CD4-positive, alpha-beta T cell treated with Interleukin-12 subunit alpha and Interleukin-12 subunit beta, for 1 hour (primary cell): ENCODE measurements at regions not wholly inside any gene's neighbourhood (a gene's known extent, or its start where the extent isn't known, plus 50 kb on each side); places are given as distances from the start of the nearest gene placed in this dataset.
"Not testable (repeated sequence)": the region's sequence is repeated elsewhere in the genome, so short reads cannot be mapped to it uniquely, and the experiment has no call there.

Experiments
- DNase-seq: peaks from one replicate; pipeline ENCODE4 v3.0.0-alpha.2; 2020

GRCh38 chr12:38159591-38160317 lies 156.8 kb upstream of the ALG10B start:
- no peak for DNase-seq

DNA sequence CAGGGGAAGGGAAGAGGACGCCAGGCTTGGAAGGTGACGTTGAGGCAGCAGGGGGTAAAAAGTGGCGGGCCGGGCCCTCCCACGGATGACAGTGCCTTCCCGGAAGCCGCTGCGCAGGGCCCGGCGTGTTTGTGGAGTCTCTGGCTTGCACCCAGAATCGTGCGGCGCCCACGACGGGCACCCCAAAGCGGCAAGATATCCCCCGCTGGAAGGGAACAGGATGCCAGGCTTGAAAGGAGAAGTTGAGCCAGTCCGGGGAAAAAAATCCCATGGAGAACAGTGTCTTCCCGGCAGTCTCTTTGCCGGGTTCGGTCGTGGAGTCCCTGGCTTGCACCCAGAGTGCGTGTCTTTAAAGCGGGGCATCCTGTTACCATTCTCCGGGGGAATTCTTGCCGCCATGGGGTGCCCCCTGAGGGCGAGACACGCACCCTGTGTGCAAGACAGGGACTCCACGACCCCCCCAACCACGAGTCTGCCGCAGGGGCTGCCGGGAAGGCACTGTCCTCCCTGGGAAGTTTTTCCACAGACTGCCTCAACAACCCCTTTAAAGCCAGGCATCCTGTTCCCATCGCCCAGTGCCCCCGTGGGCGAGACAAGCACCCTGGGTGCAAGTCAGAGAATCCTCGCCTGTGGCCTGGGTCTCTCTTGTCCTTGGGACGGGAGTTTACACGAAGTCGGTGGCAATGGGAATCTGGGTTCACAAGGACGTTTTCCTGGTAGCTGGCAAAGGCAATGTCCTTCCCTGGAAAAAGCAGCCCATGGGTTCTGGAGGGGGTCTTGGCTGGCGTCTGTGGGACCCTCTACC lies 156.1 kb upstream of the ALG10B start:
- no peak for DNase-seq

DNA sequence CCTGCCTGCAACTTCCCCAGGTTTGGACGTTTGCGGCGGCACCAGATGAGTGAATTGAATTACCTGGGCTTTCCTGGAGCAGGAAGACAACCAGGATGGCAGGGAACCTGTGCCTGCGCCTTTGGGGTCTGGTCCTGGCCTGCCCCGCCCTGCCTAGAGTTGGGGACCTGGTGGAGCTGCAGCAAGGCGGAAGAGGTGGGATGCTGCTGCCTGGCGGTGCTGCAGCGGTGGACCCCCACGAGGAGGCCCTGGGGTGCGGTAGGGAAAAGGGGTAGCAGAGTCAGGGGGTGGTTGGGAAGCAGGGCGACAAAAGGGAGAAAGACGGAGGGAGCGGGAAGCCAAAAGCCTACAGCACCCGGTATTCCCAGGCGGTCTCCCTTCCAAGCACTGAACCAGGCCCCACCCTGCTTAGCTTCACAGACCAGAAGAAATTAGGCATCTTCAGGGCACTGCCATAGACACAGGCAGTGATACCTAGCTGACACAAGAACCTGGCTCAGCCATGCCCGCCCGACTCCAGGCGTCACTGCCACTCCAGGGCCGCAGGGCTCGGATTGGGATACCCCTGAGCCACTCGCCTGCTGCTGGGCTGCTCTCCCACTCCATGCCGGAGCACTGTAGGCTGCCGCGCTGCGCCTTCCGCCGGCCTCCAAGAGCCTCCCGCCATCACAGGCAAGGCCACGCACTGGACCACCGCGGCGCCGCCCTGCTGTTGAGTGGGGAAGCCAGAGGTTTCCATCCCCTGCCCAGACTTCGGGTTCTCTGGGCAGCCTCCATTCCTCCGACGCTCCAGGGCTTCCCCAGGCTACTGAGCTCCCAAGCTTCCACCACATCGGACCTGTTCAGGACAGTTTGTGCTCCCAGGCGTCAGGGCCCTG lies 155.2 kb upstream of the ALG10B start:
- no peak for DNase-seq

DNA sequence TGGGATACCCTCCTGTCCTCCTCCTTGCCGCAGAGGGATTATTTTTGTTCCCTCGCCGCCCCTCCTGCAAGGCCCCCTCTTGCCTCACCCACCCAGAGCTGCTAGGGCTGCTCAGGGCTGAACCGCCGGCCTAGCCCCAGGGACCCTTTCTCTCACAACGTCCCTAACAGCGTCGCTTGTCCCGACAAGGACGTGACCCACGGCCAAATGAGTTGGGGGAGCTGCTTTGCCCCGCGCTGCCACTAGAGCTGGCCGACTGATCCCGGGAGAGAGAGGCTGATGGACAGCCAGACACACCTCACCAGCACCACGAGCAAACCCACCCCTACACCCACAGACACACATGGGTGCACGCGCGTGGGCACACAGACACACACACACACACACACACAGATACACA lies 154.6 kb upstream of the ALG10B start:
- DNase-seq: no peak

DNA sequence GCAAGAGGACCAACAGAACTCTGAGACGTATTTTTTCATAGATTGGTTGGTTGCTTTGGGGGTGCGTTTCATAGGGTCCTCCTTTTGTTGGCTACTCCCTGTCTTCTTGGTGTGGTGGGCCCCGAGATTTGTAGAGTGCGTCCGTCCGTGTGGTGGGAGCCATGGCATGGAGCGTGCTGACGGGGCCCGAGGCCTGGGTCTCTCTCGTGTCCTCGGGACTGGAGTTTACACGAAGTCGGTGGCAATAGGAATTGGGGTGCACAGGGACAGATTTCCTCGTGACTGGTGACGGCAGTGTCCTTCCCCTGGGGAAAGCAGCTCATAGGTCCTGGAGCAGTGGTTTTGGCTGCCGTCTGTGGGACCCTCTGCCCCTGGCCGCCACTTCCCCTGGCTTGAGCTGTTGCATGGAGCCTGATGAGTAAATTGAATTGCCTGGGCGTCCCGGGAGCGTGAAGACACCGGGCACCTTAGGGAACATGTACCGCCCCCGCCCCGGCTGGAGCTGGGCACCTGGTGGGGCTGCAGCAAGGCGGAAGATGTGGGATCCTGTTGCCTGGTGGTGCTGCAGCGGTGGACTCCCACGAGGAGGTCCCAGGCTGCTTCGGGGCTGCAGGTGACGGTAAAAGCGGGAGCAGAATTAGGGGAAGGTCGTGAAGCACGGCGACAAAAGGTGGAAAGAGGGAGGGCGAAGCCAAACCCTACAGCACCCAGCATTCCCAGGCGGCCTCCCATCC lies 153.7 kb upstream of the ALG10B start:
- DNase-seq: no peak

DNA sequence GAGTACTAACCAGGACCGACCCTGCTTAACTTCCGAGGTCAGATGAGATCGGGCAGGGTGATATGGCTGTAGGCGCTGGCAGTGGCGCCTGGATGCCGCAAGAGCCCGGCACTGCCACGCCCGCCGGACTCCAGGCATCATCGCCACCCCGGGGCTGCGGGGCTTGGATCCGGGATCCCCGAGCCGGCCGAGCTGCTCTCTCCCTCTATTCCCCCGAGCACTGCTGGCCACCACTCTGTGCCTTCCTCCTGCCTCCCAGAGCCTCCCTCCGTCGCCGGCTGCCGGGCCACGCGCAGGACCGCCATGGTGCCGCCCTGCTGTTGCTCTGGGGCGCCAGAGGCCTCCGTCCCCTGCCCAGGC lies 153.2 kb upstream of the ALG10B start:
- DNase-seq: no peak

DNA sequence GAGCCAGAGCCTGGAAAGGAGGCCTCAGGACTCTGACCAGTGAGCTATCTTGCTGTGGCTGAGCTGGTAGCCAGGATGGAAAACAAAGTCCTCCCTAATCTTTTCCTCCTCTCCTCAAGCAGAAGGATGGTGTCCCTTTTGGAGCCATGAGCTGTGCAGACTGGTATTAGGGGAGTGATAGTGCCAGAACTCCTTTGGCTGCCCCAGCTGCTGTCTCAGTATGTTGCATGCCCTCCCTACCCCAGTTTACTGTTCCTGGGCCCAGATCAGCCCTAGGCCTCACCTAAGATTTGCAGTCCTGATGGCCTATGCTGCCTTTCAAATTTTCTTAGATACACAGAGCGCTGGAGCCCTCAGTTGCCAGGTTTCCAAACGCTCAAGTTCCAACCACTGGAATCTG lies 150.3 kb upstream of the ALG10B start:
- DNase-seq: no peak

- no peak for DNase-seq
Measured at GRCh38 chr12:38175538-38175937, 141.0 kb upstream of the ALG10B start.

DNA sequence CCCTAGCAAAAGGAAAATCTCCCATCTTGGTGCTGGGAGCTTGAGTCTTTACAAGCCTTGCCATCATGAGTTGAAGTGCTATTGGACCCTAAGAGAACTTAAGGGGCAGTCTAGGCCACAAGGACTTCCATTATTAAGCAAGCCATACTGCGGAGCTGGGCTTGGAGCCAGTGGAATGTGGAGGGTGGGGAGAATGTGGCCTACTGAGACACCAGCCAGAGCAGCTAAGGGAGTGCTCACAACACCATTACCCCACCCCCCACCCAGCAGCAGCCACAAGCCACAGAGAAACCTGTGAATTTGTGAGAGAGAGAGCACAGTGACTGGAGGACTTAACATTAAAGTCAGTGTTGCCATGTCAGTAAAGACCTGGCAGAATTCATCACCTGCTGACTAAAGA lies 133.0 kb upstream of the ALG10B start:
- DNase-seq: not testable (repeated sequence)

DNA sequence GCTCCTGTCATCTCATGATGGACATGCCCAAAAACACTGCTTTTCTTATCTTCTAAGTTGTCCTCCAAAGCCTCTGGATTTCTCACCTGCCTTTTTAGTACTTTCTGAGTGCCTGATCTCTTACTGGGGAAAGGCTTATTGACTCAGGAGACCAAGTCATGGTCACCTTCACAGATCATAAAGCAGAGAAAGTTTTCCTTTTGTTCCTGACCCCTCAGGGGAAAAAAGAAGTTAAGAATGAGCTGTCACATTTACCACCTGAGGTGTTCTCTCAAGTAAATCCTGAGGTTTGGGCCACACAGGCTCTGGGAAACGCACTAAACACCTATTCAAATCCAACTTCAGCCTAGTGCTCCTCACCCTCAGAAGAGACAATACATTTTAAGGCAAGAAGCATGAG lies 119.3 kb upstream of the ALG10B start:
- not testable (repeated sequence) for DNase-seq

- no peak for DNase-seq
Measured at GRCh38 chr12:38201461-38202276, 114.9 kb upstream of the ALG10B start.

DNA sequence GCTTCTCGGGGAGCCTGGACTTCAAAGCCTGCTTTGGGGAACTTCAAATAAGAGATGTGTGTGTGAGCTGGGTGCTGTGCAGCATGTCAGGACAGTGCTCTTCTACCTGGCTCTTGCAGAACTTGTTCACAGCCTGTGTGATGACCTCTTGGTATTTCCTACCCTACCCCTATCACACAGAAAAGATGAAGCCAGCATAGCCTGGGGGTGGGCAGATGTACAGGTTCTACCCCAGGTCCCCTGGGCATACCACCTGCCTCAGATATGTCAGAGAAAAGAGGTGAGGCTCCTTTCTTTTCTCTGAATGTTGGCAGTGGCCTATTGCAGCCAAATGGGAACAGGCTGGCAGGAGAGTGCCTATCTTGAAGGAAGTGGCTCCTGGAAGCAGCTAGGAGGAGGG lies 111.7 kb upstream of the ALG10B start:
- DNase-seq: no peak

DNA sequence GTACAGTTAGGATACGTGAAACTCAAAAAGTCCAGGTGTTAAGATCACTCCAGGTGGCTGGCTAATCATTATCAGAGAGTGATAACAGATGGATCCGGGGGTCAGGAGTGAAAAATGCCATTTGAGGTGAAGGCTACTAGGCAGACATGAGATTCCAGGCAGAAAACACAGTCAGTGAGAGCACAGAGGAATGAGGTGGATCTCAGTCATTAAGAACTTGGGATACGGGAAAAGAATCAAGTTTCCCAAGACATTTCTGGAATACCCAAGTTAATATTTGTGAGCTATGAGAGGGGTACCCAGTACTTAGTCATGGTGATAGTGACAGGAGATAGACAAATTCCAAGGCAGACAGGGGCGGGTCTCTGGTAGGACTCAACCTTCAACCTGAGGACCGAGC lies 94.6 kb upstream of the ALG10B start:
- DNase-seq: no peak

DNA sequence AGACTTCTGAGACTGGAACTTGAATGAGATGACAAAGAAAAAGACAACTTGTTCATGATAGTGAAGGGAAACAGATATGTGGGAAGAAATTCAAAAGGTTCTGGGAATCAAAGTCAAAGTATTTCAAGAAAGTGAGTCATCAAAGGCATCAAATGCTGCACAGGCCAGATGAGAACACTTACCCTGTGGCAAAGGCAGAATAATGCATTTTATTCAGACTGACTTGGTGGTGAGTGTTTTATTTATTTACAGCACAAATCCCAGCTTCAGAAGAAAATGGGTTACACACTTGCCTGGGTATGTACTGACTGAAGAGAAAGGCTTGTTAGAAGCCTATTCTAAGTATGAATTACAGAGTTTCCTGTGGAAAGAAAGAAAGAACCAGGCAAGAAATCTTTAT lies 78.2 kb upstream of the ALG10B start:
- DNase-seq: not testable (repeated sequence)

- DNase-seq: no peak
Measured at GRCh38 chr12:38253778-38254177, 62.8 kb upstream of the ALG10B start.

DNA sequence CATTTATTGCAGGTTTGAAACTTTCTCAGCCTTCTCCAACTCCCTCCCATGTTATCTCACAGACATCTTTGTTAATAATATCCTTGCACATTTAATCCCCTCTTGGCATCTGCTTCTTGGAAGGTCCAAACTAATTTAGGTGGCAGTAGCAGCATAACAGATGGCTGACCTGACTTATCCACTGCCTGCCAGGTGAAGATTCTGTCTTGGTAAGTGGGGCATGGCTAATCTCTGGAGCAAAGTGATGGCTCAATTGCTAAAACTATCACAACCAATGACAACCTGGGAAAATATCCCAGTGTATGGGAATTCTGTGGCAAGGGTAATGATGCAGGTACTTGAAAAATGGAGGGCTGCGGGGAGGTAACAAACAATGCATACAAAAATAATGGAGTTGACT lies 58.2 kb upstream of the ALG10B start:
- DNase-seq: no peak
